Astrocyte (in vitro differentiated cells and primary cell): ENCODE measurements at regions not wholly inside any gene's neighbourhood (a gene's known extent, or its start where the extent isn't known, plus 50 kb on each side); places are given as distances from the start of the nearest gene placed in this dataset.

Experiments
- CTCF ChIP-seq: IDR thresholded peaks from 2 replicates; pipeline ENCODE4 v1.5.1; 2011; ENCODE audit warnings: low read depth, mild to moderate bottlenecking, inconsistent platforms, low read length, moderate library complexity; ENCODE audit not compliant: insufficient read depth
- EZH2 ChIP-seq: IDR thresholded peaks from 2 replicates; pipeline ENCODE4 v1.6.1; 2012; ENCODE audit warnings: mild to moderate bottlenecking, low read length, inconsistent platforms; ENCODE audit not compliant: insufficient read depth

- TF ChIP-seq CTCF (no peak), EZH2 (no peak)
Observed at GRCh38 chr13:108495646-108496361, 133.6 kb upstream of the MYO16 start.
